KMS-11 (cell line): ENCODE measurements at regions not wholly inside any gene's neighbourhood (a gene's known extent, or its start where the extent isn't known, plus 50 kb on each side); places are given as distances from the start of the nearest gene placed in this dataset.

ENCODE experiments used
- H2AFZ ChIP-seq: fragments of 200-600 bp; sonication (generic); 2 replicates; pipeline ENCODE4 v1.6.1; 2016; ENCODE audit warnings: antibody characterized with exemption, mixed run types, low read depth
- H3K27ac ChIP-seq: fragments of 200-600 bp; sonication (generic); 2 replicates; pipeline ENCODE4 v1.6.1; 2016; ENCODE audit warnings: mild to moderate bottlenecking, mixed run types
- H3K27me3 ChIP-seq: fragments of 200-600 bp; sonication (generic); 2 replicates; pipeline ENCODE4 v1.6.1; 2017; ENCODE audit warnings: mild to moderate bottlenecking, low read depth, mixed run types, moderate library complexity; ENCODE audit not compliant: insufficient read depth
- H3K36me3 ChIP-seq: fragments of 200-600 bp; sonication (generic); 2 replicates; pipeline ENCODE4 v1.6.1; 2017; ENCODE audit warnings: mild to moderate bottlenecking, mixed run types; ENCODE audit not compliant: insufficient read depth
- H3K4me1 ChIP-seq: fragments of 200-600 bp; sonication (generic); 2 replicates; pipeline ENCODE4 v1.6.1; 2016; ENCODE audit warnings: mild to moderate bottlenecking, low read depth, mixed run types; ENCODE audit not compliant: poor library complexity, severe bottlenecking
- H3K4me2 ChIP-seq: fragments of 200-600 bp; sonication (generic); 2 replicates; pipeline ENCODE4 v1.7.0; 2016; ENCODE audit warnings: mild to moderate bottlenecking, mixed run types
- H3K4me3 ChIP-seq: fragments of 200-600 bp; sonication (generic); IDR thresholded peaks from 2 replicates; pipeline ENCODE4 v1.6.1; 2017; ENCODE audit warnings: low read depth, low read length, mixed read lengths; ENCODE audit not compliant: insufficient read depth
- H3K79me2 ChIP-seq: fragments of 200-600 bp; sonication (generic); 2 replicates; pipeline ENCODE4 v1.6.1; 2016; ENCODE audit warnings: low read depth, mixed run types; ENCODE audit not compliant: insufficient read depth
- H3K9ac ChIP-seq: fragments of 200-600 bp; sonication (generic); 2 replicates; pipeline ENCODE4 v1.6.1; 2016; ENCODE audit warnings: mild to moderate bottlenecking, mixed run types
- H4K20me1 ChIP-seq: fragments of 200-600 bp; sonication (generic); 2 replicates; pipeline ENCODE4 v1.6.1; 2016; ENCODE audit warnings: mild to moderate bottlenecking, mixed run types; ENCODE audit not compliant: insufficient read depth
- CTCF ChIP-seq: fragments of 200-600 bp; sonication (generic); conservative IDR thresholded peaks from 2 replicates; pipeline ENCODE4 v1.6.1; 2017; ENCODE audit warnings: low read depth, mild to moderate bottlenecking, antibody characterized with exemption, low read length, moderate library complexity, mixed read lengths

DNA sequence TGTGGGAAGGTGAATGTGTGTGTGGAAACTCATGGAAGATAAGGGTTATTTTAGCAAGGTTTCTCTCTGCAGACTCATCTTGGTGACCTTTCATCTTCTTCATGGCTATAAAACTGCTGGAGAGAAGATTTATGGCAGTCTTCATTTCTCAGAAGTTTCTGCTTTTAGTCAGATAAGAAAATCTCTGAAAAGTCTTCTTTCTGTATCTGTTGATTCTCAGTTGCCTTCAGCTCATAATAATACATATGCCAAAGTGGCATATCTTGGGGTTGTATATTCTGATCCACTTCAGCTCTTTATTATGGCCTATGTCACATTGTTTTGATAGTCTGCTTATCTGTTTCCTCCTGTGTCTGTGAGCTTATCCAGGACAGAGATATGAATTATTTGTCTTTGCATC, 143.3 kb upstream of the TMTC4 start:
- no peaks in the 10 kb centered on the region for H3K4me1 ChIP-seq
- no peak overlapping the region for H3K9ac ChIP-seq
- H2AFZ ChIP-seq = no peak overlapping the region
- no peak overlapping the region for H3K4me2 ChIP-seq
- no peak overlapping the region for H3K27ac ChIP-seq
- no peaks in the 10 kb centered on the region for H3K36me3 ChIP-seq
- no peaks in the 10 kb centered on the region for H4K20me1 ChIP-seq
- H3K27me3 ChIP-seq = no peaks in the 10 kb centered on the region
- no peak overlapping the region for H3K4me3 ChIP-seq
- TF ChIP-seq CTCF = no peak
- no peaks in the 10 kb centered on the region for H3K79me2 ChIP-seq

GRCh38 chr13:100815476-100816046, 141.0 kb upstream of the TMTC4 start:
- H3K27ac ChIP-seq = no peak overlapping the region
- no peak for TF ChIP-seq CTCF
- no peaks in the 10 kb centered on the region for H3K79me2 ChIP-seq
- H3K27me3 ChIP-seq = no peaks in the 10 kb centered on the region
- H3K9ac ChIP-seq = no peak overlapping the region
- H2AFZ ChIP-seq = no peak overlapping the region
- H3K4me3 ChIP-seq = no peak overlapping the region
- H3K4me2 ChIP-seq = no peak overlapping the region
- no peaks in the 10 kb centered on the region for H4K20me1 ChIP-seq
- no peaks in the 10 kb centered on the region for H3K36me3 ChIP-seq
- H3K4me1 ChIP-seq = no peaks in the 10 kb centered on the region

DNA sequence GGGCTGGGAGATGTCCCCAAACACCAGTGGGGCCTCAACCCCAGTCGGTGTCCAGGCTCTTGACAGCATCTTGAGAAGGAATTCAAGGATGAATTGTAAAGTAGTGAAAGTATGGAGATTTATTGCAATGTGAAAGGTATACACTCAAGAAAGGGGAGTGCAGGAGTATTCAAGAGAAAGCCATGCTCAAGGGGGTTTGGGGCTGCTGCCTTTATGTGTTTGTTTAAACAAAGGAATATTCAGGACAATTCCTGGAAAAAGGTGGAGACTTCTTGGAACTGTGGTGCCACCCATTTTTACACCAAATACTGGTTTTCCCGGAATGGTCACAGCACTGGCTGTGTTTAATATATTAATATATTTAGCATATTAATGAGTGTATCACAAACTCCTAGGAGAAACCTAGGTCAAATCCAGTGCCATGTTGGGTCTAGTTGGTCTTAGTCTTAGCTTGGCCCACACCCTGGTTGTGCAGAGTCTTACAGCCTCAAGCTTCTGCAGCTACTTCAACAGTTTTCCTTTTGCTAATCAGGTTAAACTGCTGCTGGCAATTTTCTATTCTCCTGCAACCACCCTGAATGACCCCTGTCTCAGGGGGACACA, 138.5 kb upstream of the TMTC4 start:
- Histone ChIP-seq H3K27me3 (no peaks in the 10 kb centered on the region), H4K20me1 (no peaks in the 10 kb centered on the region), H3K4me2 (no peak overlapping the region), H3K27ac (no peak overlapping the region), H3K4me1 (no peaks in the 10 kb centered on the region), H3K9ac (no peak overlapping the region), H3K36me3 (no peaks in the 10 kb centered on the region), H3K4me3 (no peak overlapping the region), H3K79me2 (no peaks in the 10 kb centered on the region), H2AFZ (no peak overlapping the region)
- TF ChIP-seq CTCF = no peak

- no peaks in the 10 kb centered on the region for H3K4me1 ChIP-seq
- no peak overlapping the region for H3K4me3 ChIP-seq
- no peak for TF ChIP-seq CTCF
- H2AFZ ChIP-seq = no peak overlapping the region
- H3K27ac ChIP-seq = no peak overlapping the region
- H3K4me2 ChIP-seq = no peak overlapping the region
- H3K9ac ChIP-seq = no peak overlapping the region
- no peaks in the 10 kb centered on the region for H3K36me3 ChIP-seq
- H4K20me1 ChIP-seq = no peaks in the 10 kb centered on the region
- no peaks in the 10 kb centered on the region for H3K27me3 ChIP-seq
- H3K79me2 ChIP-seq = no peaks in the 10 kb centered on the region
Observed at GRCh38 chr13:100811928-100812327, 137.3 kb upstream of the TMTC4 start.
